ENCODE measurements at regions not wholly inside any gene's neighbourhood (a gene's known extent, or its start where the extent isn't known, plus 50 kb on each side); places are given as distances from the start of the nearest gene placed in this dataset.

DNA sequence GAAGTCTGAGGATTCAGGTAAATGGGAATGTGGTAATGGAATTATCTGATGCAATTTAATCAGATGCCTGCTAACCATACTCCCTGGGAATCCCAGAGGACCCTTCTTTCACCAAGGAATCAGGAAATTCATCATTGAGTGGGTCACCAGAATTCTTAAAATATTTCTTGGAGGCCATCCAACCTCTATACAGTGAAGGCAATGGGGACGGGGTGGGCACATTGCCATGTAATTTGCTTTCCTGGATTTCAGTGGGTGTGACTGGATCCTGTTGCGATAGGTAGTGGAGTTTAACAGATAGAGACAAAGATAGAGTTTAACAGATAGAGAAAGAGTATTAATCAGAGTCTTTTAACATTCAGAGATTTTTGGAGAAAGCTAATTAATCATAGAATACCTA lies 394.4 kb downstream of the DAD1 start:
- in situ Hi-C loops (cut with MboI; ENCODE audit: low pct_ligation_motif_present in 1 of 4, low pct_unique_long_range_greater_than_20kb in 1 of 4, low sequenced_read_pairs in 3 of 4), result no loop called here
- 44% methylated on average over 2 of the region's 2 CpGs; no CpG with 5 or more reads in 1 of the 2 donors for WGBS, 2 donors (ENCODE audit: low coverage in 1 of 2)
- H3K27me3 ChIP-seq, result no peaks in the 10 kb centered on the region

DNA sequence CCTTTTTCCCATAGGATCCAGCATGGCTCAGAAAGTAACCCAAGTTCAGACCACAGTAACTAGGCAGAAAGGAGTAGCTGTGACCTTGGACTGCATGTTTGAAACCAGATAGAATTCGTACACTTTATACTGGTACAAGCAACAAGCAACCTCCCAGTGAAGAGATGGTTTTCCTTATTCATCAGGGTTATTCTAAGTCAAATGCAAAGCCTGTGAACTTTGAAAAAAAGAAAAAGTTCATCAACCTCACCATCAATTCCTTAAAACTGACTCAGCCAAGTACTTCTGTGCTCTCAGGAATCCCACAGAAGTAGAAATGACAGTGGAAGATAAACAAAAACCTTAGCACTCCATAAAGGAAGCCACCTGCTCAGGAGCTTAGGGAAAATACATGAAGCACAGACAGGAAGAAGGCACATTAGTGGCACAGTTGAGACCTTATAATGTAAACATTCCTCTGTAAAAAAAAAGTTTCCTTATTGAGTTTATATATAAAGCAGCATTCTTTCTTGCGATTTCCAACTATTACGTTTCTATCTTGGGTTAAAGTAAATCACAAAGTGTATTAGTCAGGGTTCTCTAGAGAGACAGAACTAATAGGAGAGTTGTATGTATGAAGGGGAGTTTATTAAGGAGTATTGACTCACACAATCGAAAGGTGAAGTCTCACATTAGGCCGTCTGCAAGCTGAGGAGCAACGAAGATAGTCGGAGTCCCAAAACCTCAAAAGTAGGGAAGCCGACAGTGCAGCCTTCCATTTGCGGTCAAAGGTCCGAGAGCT lies 398.4 kb downstream of the DAD1 start:
- Histone ChIP-seq H3K27me3 (no peaks in the 10 kb centered on the region), H3K4me1 (peaks cover 0 to 15% (median 6%) of the 10 kb centered on the region in 4 donors), H3K27ac (peak overlapping the region in 3 of 4 donors; percentile 31 to 43 (median 34)), H3K36me3 (no peaks in the 10 kb centered on the region), H3K9me3 (no peaks in the 10 kb centered on the region), H3K4me3 (no peak overlapping the region)
- TF ChIP-seq EP300 (IDR thresholded peaks at IDR 0.05; ENCODE audit: low read depth) (no peak), POLR2A (IDR thresholded peaks at IDR 0.05) (no peak), POLR2AphosphoS5 (IDR thresholded peaks at IDR 0.05) (no peak), CTCF (IDR thresholded peaks at IDR 0.05) (no peak)
- in situ Hi-C loops (cut with MboI; ENCODE audit: low pct_ligation_motif_present in 1 of 4, low pct_unique_long_range_greater_than_20kb in 1 of 4, low sequenced_read_pairs in 3 of 4) (no loop called here), intact Hi-C loops (cut with DNase I; ENCODE audit: low total_unique reads) (no loop called here)
- 68 to 72% methylated on average over 5 to 10 of the region's 10 CpGs for WGBS, 2 donors (ENCODE audit: low coverage in 1 of 2)
- no peak for DNase-seq

More for the DNA sequence above, 394.4 kb downstream of the DAD1 start:
- Histone ChIP-seq H3K4me3 (no peak overlapping the region), H3K4me1 (peaks cover 0 to 14% (median 6%) of the 10 kb centered on the region in 4 donors), H3K27ac (no peak overlapping the region), H3K36me3 (no peaks in the 10 kb centered on the region), H3K9me3 (peaks cover 0 to 10% of the 10 kb centered on the region in 2 donors)
- TF ChIP-seq EP300 (IDR thresholded peaks at IDR 0.05; ENCODE audit: low read depth), result no peak
- TF ChIP-seq CTCF (IDR thresholded peaks at IDR 0.05), result no peak
- no peak for TF ChIP-seq POLR2AphosphoS5 (IDR thresholded peaks at IDR 0.05)
- TF ChIP-seq POLR2A (IDR thresholded peaks at IDR 0.05), result no peak
- intact Hi-C loops (cut with DNase I; ENCODE audit: low total_unique reads), result no loop called here
- no peak for DNase-seq

DNA sequence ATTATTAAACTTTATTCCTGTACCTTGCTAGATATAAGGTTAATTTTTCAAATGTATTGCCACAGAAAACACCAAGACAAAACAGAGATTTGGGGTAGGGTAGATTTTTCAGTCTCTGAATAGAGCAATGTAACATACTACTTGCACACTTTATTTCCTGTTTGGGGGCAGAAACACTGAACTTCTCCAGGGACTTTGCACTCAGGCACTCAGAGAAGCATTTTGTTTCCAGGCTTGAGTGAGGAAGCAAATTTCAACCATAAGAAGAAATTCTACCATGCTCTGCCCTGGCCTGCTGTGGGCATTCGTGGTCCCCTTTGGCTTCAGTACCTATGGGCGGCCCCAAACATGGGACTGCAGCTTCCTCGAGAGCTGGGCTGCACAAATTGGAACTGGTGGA lies 399.1 kb downstream of the DAD1 start:
- H3K4me3 ChIP-seq, result no peak overlapping the region
- H3K9me3 ChIP-seq, result no peaks in the 10 kb centered on the region
- in situ Hi-C loops (cut with MboI; ENCODE audit: low pct_ligation_motif_present in 1 of 4, low pct_unique_long_range_greater_than_20kb in 1 of 4, low sequenced_read_pairs in 3 of 4) (no loop called here), intact Hi-C loops (cut with DNase I; ENCODE audit: low total_unique reads) (no loop called here)
- WGBS, 2 donors (ENCODE audit: low coverage in 1 of 2), result 81 to 100% methylated on average over 1 to 3 of the region's 3 CpGs
- peak overlapping the region in 3 of 4 donors; percentile 31 to 43 (median 34) for H3K27ac ChIP-seq
- H3K4me1 ChIP-seq, result peaks cover 0 to 15% (median 6%) of the 10 kb centered on the region in 4 donors
- DNase-seq, result no peak
- H3K27me3 ChIP-seq, result no peaks in the 10 kb centered on the region
- no peak for TF ChIP-seq POLR2AphosphoS5 (IDR thresholded peaks at IDR 0.05)
- no peaks in the 10 kb centered on the region for H3K36me3 ChIP-seq

DNA sequence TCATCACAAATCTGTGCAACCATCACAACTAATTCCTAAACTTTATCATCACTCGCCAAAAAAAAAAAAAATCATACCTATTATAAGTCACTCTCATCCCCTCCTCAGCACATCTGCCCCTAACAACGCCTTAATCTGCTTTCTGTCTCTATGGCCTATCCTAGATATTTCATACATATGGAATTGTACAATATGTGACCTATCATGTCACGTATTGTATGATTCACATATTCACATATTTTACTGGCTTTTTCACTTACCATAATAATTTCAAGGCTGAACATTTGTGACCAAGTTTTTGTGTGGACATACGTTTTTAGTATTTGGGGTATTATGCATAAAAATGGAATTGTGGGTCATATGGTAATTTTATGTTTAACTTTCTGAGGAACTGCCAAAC lies 400.7 kb downstream of the DAD1 start:
- Histone ChIP-seq H3K4me1 (peaks cover 0 to 15% (median 6%) of the 10 kb centered on the region in 4 donors), H3K27ac (no peak overlapping the region), H3K36me3 (no peaks in the 10 kb centered on the region), H3K9me3 (no peaks in the 10 kb centered on the region), H3K4me3 (no peak overlapping the region), H3K27me3 (no peaks in the 10 kb centered on the region)
- no peak for DNase-seq
- intact Hi-C loops (cut with DNase I; ENCODE audit: low total_unique reads), result no loop called here
- WGBS, 2 donors (ENCODE audit: low coverage in 1 of 2), result 86 to 93% methylated on average over 4 of the region's 4 CpGs
- TF ChIP-seq CTCF (IDR thresholded peaks at IDR 0.05) (no peak), EP300 (IDR thresholded peaks at IDR 0.05; ENCODE audit: low read depth) (no peak), POLR2AphosphoS5 (IDR thresholded peaks at IDR 0.05) (no peak), POLR2A (IDR thresholded peaks at IDR 0.05) (no peak)
- in situ Hi-C loops (cut with MboI; ENCODE audit: low pct_ligation_motif_present in 1 of 4, low pct_unique_long_range_greater_than_20kb in 1 of 4, low sequenced_read_pairs in 3 of 4), result no loop called here
